22Rv1 (cell line): ENCODE measurements at regions not wholly inside any gene's neighbourhood (a gene's known extent, or its start where the extent isn't known, plus 50 kb on each side); places are given as distances from the start of the nearest gene placed in this dataset.

Experiments
- CTCF ChIP-seq: fragments of 450-650 bp; IDR thresholded peaks from 2 replicates; pipeline ENCODE4 v1.5.1; 2017; ENCODE audit warnings: mild to moderate bottlenecking
- ZFX ChIP-seq: fragments of 450-650 bp; IDR thresholded peaks from 2 replicates; pipeline ENCODE4 v1.6.1; 2017; ENCODE audit warnings: antibody characterized with exemption, borderline replicate concordance

- TF ChIP-seq CTCF: no peak
- TF ChIP-seq ZFX: no peak
Observed at GRCh38 chr9:28363151-28363562, 789.9 kb upstream of the C9orf72 start.
